Activated CD8-positive, alpha-beta memory T cell treated with anti-CD3 and anti-CD28 coated beads for 24 hours (primary cell): ENCODE measurements at regions not wholly inside any gene's neighbourhood (a gene's known extent, or its start where the extent isn't known, plus 50 kb on each side); places are given as distances from the start of the nearest gene placed in this dataset.
"Not testable (repeated sequence)": the region's sequence is repeated elsewhere in the genome, so short reads cannot be mapped to it uniquely, and the experiment has no call there.

Source experiments
- DNase-seq: peaks from one replicate; pipeline ENCODE4 v3.0.0-alpha.2; 2020

- not testable (repeated sequence) for DNase-seq
Measured at GRCh38 chr17:18546514-18547398, 70.2 kb downstream of the LGALS9C start.

- DNase-seq: not testable (repeated sequence)
Measured at GRCh38 chr17:18557086-18557485, 80.5 kb downstream of the LGALS9C start.

DNA sequence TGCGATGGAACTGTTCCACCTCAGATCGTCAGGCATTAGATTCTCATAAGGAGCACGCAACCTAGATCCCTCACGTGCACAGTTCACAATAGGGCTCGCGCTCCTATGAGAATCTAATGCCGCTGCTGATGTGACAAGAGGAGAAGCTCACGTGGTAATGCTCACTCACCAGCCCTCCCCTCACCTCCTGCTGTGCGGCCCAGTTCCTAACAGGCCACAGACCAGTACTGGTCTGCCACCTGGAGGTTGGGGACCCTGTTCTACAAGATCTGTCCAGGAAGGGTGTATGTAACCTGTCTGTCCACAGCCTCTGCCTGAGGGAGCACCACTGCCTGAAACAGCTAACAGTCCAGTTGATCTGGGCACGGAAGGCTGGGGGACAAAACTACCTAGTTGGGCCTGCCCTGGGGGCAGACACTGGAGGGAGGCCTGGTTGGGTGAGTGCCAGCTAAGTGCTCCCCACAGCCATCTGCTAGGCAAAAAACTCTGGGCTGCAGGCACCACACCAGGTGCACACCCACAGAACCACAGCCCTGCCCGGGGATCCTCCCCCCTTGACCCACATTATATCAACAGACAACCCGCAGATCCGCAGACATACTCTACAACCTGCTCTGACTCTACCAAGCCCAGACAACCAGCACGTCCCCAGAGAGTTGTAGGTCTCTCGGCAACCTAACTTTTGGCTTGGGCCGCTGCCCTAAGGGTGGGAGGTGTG lies 80.7 kb downstream of the TBC1D28 start:
- DNase-seq: peak; percentile 63

DNA sequence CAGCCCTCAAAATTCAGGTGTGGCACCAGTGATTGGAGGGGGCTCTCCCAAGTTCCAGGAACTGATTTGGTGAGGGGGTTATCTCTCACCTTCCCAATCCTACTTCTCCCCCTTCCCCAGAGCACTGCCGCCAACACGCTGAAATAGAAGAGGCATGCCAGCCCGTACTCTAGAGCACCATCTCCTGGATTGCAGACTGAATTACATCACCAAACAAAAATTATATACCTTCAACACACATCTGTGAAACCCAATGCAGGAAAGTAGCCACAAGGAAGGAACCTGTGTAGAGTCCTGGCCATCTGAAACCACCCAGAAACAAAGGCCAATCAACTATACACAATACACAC lies 80.1 kb downstream of the TBC1D28 start:
- DNase-seq: peak; percentile 69

GRCh38 chr17:18568108-18568995 lies 75.8 kb downstream of the TBC1D28 start:
- not testable (repeated sequence) for DNase-seq

GRCh38 chr17:18569489-18569913 lies 74.7 kb downstream of the TBC1D28 start:
- not testable (repeated sequence) for DNase-seq

DNA sequence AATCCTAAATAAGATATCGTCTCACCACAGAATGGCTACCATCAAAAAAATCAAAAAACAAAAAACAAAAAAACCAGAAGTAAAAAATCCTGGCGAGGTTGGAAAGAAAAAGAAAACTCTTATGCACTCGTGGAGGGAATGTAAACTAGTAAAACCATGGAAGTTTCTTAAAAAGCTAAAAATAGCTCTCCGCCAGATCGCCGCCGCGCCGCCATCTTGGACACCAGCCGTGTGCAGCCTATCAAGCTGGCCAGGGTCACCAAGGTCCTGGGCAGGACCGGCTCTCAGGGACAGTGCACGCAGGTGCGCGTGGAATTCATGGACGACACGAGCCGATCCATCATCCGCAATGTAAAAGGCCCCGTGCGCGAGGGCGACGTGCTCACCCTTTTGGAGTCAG lies 71.7 kb downstream of the TBC1D28 start:
- DNase-seq: not testable (repeated sequence)

DNA sequence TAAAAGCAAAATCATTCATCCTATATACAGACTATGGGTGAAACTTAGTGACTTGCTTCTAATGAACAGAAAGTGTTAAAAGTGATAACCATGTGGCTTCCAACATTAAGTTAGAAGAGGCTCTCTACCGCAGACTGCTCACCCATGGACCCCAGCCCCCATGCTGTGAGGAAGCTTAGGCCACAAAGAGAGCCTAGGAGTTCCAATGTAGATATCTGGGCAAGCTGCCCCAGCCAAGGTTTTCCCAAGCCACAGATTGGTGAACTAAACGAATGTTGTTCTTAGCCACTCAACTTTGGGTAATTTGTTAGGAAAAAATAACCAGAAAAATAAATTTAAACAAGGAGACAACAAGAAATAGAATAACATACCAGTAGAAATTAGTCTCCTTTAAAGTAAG lies 70.1 kb downstream of the TBC1D28 start:
- DNase-seq: not testable (repeated sequence)
